GM18907 (cell line): ENCODE measurements at regions not wholly inside any gene's neighbourhood (a gene's known extent, or its start where the extent isn't known, plus 50 kb on each side); places are given as distances from the start of the nearest gene placed in this dataset.

Experiments
- ATAC-seq: cut with Tn5 transposase; IDR thresholded peaks from one replicate; pipeline ENCODE4 v1.9.1; 2021; ENCODE audit warnings: mild to moderate bottlenecking, moderate library complexity; ENCODE audit not compliant: unreplicated experiment

DNA sequence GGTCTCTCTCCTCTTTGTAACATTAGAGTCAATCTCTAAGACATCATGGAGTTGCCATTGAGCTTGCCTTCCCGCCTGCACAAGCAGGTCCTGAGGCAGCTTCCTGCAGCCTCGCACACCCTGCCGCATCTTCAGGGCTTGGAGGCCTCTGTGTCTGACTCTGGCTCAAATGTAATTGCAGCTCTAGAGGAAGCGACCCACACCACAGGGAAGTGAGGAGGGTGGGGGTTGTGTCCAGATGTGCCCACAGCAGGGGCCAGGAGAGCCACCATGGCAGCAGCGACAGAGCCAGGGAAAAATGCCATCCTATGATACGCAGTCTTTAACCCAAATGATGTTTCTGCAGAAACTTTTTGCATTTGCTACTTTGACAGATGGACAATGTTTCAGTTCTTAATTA, 216.0 kb upstream of the ZNF32 start:
- no peak for ATAC-seq

DNA sequence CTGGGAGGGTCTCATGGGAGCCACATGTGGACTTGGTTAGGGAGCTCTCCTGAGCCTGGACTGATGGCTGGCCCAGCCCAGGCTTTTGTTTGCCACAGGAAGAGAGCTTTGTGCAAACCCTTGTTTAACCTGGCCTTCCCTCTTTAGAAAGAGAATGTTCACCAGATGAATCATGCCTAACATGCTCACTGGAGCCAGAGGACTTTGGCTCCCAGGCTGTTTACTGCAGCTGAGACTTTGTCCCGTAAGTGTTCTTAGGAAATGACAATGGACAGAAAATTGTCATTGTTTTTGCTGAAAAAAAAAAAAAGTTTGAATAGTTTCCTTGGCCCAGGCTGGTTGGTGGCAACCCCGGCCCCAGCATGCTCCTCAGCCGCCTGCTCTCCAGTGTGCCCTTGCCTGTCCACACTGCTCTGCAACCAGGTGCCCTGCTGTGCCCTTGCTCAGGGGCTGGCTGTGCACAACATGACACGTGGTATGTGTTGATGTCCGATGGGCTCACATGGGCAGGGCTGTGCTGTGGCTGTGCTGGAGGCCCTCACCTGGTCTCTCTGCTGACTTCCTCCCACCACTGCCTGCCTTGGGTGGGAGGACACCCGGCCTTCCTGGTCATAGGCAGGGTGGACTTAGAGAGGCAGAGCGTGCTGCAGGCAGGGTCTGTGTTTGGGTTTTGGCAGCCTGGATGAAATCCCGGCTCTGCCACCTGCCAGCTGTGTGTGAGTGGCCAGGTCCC, 215.3 kb upstream of the ZNF32 start:
- no peak for ATAC-seq

DNA sequence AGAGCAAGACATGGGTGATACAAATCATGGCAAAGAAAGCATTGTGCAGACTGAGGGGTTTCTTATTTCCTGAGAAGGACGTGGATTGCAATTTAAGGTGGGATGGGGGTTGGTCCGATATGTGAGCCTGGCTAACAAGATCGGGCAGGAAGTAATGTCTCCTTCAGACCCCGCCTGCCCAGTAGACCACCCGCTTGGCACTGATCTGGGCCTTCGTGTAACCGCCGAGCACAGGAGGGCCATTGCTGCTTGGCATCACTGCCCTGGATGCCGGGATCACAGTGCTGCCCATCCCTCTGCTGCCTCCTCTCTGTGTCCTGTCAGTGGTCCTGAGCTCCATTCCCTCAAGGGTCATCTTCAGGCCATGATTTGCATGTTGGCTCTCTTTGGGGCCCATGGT, 214.6 kb upstream of the ZNF32 start:
- no peak for ATAC-seq

DNA sequence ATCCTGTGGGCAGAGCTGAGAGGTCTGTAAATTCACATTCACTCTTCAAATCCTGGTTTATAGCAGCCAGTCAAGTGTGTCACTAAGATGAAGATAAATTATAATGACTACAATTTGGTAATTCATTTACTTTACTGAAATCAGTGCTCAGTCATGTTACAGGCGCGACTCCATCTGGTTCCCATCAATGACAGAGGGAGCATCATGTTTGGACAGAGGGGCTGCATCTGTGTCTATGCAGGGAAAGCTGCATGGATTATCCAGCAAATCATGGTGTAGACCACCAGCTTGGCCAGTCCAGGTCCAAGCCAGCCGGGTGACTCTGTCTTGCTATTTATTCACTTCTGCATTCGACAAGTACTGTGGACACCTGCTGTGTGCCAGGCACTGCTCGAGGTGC, 214.1 kb upstream of the ZNF32 start:
- ATAC-seq = no peak

DNA sequence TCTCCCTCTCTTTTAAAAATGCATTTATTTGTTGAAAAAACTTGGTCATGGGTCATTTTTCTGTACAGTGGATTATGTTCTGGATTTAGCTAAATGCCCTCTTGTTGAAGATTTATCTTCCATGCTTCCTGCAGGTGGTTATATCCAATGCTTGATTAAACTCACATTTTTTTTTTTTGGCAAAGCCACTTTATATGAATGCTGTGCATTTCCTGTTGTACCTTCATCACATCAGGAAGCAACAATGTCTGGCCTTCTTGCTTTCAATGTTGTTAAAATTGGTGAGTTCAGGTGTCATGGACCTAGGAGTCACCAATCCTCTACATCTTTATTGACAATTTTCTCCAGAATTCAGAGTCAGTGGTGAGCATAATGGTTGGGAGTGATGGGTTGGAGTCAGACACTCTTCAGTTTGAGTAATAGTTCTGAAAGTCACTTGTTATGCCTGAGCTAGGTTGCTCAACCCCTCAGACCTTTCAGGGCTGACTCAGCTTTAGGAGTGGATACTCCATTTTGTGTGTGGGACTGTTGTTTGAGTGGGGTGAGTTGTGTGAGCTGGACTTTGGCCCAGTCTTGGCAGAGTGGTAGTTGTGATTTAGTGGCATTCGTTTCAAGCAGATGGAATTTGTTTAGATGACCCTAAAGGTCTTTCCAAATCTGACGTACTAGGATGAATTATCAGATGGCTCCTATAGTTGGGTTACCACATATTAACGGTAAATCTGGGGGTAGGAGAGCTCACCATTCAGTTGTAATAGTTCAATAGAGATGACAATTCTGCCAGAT, 213.5 kb upstream of the ZNF32 start:
- ATAC-seq = no peak

DNA sequence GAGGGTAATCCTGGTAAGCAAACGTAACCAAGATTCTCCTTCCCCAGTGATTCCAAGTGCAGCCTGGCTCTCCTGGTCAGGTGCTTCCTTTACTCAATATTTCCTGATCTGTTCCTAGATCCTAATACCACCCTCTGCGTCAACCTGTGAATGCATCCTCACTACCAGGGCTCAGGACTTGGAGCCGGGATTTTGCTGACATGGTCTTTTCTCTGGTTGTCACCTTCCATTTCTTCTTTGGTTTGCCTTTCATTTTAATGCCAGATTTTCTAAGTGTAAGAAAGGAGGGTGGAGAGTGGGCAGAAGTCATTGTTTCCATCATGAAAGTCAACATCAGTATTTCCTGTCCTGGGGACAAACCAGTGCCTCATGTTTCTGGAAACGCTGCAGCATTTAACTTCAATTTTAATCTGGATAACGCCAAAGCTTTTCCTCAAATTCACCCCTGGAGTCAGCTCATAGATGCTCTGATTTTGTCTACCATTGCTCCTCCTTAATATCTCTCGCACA, 210.4 kb upstream of the ZNF32 start:
- no peak for ATAC-seq

DNA sequence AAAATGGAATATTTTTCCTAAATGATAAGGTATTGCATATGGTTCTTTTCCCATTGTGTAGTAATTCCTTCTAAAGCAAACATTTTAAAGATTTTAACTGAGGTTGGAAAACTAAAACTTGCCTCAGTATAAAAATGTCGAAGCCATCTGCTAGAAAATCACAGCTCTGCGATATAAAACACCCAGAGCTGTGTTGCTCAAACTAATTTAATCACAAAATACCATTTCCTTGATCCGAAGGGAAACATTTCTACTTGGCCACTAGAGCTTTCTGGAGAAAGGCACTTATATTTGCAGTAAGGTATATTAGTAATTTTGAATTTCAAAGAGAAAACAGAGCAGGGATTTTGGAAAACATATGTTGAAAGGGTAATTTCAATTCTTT, 209.2 kb upstream of the ZNF32 start:
- ATAC-seq = no peak

DNA sequence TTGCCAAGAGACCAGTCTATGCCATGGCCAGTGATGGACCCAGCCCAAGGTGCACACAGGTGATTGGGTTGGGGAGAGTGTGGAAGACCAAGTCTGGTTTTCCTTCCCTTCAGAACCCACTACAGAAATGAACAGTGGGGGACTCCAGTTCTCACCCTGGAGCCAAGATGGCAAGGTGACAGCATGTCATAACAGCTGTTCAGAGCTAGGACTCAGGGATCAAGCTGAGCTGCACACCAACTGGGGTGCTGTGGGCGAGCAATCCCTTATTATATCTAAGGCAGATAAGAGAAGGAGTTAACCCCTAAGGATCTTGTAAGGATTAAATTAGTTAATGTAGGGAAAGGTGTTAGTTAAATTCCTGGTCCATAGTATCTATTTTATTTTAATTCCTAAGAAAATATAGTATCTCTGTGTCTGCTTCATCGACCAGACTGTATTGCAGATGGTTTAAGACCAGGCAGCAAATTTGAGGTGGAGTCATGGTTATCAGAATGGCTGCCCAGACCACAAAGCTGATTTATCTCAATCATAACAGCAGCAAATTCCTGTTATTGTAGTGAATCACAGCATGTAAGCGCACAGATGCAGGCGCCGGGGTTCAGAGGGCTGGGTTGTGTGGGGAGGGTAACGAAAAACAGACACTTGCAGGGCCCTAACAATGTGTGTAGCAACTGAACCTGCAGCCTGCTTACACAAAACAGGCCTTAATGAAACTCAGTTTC, 208.7 kb upstream of the ZNF32 start:
- no peak for ATAC-seq

DNA sequence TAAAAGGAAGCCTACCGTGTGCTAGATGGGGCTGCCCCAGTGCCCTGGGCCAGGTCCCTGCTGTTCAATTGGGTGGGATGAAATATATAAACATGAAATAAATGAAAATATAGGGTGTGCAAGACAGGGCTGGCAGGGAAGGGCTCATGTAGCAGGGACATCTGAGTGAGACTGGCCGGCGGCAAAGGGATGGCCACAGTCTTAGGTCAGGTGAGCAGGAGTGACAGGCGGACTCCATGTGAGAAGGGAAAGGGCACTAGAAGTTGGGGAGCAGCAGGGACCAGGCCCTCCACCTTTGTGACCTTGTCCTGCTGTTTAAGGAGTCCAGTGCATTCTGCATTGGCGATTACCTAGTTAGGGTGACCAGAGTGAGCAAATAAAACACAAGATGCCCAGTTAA, 207.6 kb upstream of the ZNF32 start:
- ATAC-seq = no peak

DNA sequence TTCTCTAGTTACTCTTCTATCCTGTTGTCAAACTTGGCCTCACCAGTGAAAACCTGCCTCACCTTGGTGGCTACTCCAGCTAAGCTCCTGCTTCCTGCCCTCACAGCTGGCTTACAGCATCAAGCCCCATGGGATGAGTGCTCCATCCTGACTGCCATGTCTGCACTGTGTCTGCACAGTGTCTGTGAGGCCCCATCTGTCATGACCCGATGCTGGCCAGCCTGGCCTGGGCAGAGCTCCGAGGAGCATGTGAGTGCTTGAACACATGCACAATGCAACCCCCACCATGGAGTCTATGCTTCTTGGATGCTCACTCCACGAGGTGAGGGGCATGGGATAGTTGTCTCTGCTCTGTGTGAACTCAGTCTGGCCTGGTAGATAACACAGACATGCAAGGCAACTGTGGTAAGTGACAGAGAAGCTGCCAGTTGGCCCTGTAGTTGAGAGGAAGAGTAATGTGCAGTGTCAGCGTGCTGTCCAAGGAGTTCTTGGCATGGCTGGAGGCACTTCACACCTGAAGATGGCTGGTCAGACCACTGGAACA, 207.1 kb upstream of the ZNF32 start:
- no peak for ATAC-seq

DNA sequence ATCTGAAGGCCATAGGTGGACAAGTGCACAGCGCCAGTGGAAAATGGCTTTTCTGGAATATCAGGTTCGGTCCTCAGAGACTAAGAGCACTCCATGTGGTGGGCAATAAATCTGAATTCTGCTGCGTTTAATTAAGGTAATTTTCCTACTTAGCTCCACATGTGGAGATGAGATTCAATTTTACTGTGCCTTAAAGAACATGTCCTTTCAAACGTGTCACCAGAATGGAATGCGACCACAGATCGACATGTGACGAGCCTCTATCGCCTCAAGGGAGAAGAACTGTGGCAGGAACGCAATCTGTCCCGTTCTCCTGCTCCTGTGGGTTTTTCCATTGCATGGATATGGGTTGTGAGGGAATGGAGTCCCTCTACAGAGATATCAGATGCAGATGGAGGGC, 205.3 kb upstream of the ZNF32 start:
- ATAC-seq = no peak

DNA sequence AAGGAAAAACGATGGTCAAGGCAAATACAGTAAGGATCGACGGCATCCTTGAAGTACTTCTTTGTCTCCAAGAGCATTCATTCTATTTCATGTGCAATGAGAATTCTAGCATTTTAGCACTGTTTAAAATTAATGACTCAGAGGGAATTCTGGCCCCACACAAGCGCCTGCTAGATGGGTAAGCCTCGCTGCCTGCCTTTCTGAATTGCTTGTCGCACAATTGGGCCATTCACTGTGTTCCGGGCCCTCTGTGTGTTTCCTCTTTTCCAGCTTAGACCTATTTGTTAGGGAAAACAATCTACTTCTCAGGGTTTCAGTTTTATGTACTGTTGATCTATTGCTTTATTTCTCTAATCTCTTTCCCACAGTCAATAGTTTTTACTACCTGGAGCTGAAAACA, 204.7 kb upstream of the ZNF32 start:
- ATAC-seq = no peak

DNA sequence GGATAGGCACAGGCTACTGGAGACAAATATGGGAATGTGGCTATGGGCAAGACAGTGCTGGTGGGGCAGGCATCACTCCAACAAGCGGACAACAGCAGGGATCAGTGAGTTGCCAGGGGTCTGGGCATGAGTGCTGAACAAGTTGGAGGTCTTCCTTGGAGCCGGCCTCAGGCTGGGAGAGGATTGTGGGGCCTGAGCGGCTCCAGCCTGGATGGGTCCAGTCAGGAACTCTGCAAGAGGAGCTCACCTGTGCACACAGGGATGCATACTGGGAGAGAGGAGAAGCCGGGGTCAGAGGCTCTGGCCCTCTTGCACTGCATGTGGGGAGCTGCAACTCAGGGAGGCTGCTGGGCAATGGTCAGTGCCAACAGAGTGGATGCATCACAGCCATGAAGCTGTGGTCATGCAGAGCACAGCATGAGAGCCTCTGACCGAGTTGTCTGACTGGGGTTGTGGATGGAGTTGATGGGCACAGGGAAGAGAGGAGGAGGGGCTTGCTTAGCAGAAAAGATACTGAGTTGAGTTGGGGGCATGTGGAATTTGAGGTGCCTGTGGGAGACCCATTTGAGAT, 204.0 kb upstream of the ZNF32 start:
- no peak for ATAC-seq

DNA sequence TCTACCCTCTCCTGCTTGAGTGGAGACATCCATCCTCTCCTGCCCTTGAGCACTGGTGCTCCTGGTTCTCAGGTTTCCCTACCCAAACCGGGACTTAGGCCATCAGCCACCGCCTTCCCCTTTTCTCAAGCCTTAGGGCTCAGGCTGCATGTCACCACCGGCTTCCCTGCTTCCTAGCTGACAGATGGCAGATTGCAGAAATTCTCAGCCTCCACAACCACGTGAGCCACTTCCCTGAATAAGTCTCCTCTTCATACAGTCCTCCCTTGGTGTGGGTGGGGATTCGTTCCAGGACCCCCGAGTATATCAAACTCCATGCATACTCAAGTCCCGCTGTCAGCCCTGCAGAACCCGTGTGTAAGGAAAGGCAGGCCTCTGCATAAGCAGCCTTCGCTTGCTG, 203.5 kb upstream of the ZNF32 start:
- no peak for ATAC-seq

DNA sequence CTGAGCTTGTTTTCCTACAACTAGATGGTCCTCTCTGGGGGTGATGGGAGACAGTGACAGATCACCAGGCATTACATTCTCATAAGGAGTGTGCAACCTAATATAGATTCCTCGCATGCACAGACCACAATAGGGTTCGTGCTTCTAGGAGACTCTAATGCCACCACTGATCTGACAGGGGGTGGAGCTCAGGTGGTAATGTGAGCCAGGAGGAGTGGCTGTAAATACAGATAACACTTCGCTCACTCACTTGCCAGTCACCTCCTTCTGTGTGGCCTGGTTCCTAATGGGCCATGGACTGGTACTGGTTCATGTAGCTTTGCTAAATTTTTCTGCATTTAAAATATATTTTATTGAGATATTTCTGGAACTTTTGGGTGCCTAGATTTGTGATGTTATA, 202.3 kb upstream of the ZNF32 start:
- no peak for ATAC-seq

DNA sequence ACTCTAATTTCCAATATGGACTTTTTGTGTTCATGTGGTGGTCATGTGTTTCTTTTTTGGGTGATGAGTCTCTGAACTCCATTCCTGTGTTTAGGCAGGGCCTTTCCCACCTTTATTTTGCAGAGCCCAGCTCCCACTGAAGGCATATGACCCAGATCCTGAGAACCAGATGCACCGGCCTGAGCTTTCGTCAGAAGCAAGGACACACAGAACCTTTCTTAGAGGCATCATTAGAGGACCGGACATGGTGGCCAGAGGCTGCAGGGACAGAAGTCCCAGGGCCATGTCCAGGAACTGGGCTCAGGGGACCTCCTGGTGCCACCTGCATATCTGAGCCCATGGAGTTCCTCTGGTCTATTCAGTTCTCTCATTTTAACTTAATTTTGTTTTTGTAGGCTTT, 200.9 kb upstream of the ZNF32 start:
- ATAC-seq = no peak

DNA sequence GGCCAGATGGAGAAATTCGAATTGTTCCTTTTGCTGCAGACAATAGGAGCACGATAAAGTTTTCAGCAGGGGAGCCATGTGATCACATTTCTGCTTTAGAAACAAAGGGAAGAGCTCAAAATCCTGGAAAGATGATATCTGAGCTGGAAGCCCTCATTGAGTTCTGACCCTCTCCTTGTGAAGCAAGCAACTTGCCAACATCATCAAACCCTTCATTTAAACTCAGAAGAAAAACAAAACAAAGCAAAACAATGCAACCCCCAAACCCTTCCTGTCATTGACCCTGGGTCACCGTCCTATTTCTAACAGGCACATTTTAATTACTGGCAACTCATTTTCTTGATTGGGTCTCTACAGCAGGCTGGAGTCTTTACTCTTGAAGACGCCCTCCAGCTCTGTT, 198.3 kb upstream of the ZNF32 start:
- ATAC-seq = no peak

DNA sequence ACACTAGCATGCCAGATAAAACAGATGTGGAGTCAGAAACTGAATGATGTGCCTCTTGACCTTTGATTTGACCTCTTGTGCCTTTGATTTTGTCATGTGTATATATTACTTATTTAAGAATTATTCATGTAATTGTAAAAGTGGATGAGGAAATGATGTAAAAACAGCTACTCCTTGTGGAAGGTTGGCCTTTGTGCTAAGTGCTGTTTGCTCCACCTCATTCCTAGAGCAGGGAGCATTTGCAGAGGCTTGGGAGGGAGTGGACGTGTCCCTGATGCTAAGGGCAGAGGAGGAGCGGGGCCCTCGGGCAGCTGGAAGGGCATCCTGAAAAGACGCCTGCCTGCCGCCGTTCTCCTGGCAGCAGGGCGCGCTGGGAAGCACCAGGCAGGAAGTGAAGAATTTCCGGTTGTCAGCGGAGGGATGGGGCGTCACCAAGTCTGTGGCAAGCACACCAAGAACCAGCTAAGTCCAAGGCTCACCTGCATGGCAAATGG, 197.6 kb upstream of the ZNF32 start:
- peak; percentile 44 for ATAC-seq

DNA sequence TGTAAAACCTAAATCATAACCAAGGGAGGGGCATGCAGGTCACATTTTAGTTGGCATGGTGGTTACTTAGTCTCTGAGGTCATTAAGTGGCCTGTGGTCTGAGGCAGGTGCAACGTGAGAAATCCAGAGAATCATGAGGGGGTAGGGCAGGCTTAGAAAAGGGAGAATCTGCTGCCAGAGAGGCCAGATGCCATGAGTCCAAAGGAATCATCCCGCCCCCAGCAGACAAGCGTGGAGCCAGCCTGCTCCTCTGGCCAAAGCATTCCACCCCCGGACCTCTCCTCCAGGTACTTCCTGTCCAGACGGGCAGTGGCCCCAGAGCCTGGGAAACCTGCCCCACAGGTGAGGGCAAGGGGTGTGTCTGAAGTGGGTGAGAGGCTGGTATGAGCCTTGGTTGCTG, 196.4 kb upstream of the ZNF32 start:
- no peak for ATAC-seq

DNA sequence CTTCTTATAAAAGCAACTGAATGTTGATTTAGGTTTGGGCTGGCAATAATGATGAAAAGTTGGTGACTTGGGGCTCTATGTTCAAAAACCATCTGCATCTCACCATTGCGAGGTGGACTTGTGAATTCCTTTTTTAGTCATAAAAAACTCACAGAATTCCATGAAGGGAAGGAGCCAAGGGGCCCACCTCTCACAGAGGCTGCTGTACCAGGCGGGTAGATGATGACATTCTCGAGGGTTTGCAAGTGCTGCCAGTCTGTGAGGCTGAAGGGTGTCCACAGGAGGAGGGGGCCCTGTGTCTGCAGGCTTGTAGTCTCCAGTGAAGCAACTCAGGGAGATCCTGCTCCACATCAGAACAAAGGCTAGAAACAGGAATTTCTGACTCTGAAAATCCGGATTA, 195.5 kb upstream of the ZNF32 start:
- no peak for ATAC-seq
